ENCODE measurements at regions not wholly inside any gene's neighbourhood (a gene's known extent, or its start where the extent isn't known, plus 50 kb on each side); places are given as distances from the start of the nearest gene placed in this dataset.

DNA sequence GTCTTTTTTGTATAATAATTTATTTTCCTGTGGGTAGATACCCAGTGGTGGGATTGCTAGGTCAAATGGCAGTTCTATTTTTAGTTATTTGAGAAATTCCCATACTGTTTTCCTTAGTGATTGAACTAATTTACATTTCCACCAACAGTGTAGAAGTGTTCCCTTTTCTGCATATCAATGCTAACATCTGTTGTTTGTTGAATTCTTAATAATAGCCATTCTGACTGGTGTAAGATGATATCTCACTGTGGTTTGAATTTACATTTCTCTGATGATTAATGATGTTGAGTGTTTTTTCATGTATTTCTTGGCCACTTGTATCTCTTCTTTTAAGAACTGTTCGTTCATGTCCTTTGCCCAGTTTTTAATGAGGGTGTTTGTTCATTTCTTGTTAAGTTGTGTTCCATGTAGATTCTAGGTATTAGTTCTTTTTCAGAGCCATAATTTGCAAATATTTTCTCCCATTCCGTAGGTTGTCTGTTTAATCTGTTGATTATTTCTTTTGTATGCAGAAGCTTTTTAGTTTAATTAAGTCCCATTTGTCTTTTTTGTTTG is 713.3 kb upstream of the EPHA6 start:
- DNase-seq (ENCODE audit: low spot score), result no peak

DNA sequence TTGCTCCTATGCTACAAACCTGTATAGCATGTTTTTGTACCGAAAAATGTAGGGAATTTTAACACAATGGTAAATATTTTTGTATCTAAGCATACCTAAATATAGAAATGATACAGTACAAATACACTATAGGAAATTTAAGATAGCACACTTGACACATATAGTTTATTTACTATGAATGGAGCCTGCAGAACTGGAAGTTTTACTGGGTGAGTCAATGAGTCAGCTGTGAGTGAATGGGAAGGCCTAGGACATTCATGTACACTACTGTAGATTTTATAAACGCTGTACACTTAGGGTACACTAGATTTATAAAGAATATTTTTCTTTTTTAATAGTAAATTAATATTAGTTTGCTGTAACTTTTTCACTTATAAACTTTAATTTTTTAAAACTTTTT is 707.7 kb upstream of the EPHA6 start:
- no peak for DNase-seq (ENCODE audit: low spot score)
